ENCODE measurements at regions not wholly inside any gene's neighbourhood (a gene's known extent, or its start where the extent isn't known, plus 50 kb on each side); places are given as distances from the start of the nearest gene placed in this dataset.
"Not testable (repeated sequence)": the region's sequence is repeated elsewhere in the genome, so short reads cannot be mapped to it uniquely, and the experiment has no call there.

DNA sequence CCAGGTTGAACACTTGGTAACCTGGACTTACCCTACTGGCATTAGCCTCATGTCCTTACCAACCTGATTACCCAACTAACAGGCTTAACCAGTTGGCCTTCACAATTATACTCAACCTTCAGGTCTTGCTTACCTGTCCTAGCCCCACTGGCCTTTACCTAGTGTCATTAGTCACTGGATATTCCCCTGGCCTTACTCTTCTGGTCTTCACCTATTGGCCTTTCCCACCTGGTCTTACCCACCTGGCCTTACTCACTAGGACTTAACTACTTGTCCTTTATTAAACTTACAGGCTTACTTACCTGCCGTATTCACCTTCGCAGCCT lies 131.1 kb upstream of the ZSWIM2 start:
- H3K4me1 Mint-ChIP-seq (ENCODE audit: low read depth), result no peaks in the 10 kb centered on the region
- no peaks in the 10 kb centered on the region for H3K36me3 Mint-ChIP-seq (ENCODE audit: insufficient read depth in 2 of 2)
- no peak overlapping the region for H3K27ac Mint-ChIP-seq
- H3K4me3 Mint-ChIP-seq, result no peak overlapping the region
- no peaks in the 10 kb centered on the region for H3K27me3 Mint-ChIP-seq (ENCODE audit: low read depth)
- H3K9me3 Mint-ChIP-seq, result peaks cover under 1 to 4% of the 10 kb centered on the region in 2 donors
- ATAC-seq (replicated peaks in 1 of 2), result no peak
- DNase-seq, result no peak

DNA sequence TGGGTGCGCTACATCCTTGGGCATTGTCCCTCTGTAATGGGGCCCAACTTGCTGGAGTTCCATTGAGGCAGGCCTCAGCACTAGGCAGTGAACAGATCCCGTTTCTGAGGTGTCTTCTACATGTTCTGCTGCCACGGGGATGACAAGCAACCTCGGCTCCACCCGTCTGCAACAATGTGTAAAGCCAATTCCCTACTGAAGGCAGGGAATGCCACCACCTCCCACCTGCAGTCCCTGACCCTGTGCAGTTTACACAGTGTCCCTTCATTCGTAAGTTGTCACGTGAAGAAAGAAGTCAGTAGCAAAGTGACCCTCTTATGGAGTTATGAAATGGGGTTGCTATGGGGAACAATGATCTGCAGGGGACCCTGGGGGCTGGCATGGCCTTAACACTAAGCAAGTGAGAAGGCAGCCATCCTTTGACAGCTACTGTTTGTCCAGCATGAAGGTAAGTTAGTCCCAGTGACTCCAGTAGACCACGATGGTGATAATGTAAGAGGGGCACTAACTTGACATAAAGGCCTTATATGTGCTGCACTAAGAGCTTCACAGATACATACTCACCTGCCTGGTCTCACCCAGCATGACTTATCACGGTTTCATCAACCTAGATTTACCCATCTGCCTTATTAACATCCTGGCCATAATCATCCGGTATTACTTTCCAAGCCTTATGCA lies 130.6 kb upstream of the ZSWIM2 start:
- ATAC-seq (replicated peaks in 1 of 2) (no peak), DNase-seq (no peak)
- peaks cover 0 to 2% of the 10 kb centered on the region in 2 donors for H3K9me3 Mint-ChIP-seq
- H3K4me3 Mint-ChIP-seq, result no peak overlapping the region
- H3K27ac Mint-ChIP-seq, result no peak overlapping the region
- H3K36me3 Mint-ChIP-seq (ENCODE audit: insufficient read depth in 2 of 2), result no peaks in the 10 kb centered on the region
- no peaks in the 10 kb centered on the region for H3K4me1 Mint-ChIP-seq (ENCODE audit: low read depth)
- H3K27me3 Mint-ChIP-seq (ENCODE audit: low read depth), result no peaks in the 10 kb centered on the region

DNA sequence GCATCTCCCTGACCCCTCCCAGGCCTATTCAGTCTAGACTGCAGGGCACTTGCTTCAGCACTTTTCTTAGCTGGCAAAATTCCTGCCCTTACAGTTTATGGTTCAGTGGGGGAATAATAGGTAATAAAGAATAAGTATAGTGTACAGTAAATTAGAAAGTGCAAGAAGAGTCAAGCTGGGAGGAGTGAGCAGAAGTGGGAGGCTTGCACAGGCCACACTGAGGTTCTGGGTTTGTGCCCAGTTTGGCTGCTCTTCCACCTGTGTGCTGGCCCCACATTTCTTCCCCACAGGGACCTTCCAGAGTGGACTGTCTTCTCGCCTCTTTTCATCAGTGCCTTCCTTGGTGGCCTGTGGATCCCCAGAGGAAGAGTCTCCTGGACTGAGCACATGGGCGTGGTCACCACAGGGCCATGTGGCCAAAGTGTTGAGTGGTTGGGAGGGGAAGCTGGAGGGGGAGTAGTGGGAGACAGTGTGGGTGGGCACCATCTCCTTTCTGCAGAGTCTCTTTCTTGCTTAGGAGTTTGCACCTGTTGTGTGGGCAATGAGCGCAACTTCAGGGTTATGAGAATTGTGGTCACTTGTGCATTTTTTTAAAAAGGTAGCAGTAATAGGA lies 128.6 kb upstream of the ZSWIM2 start:
- no peaks in the 10 kb centered on the region for H3K9me3 Mint-ChIP-seq
- ATAC-seq (replicated peaks in 1 of 2) (no peak), DNase-seq (no peak)
- no peak overlapping the region for H3K4me3 Mint-ChIP-seq
- H3K27ac Mint-ChIP-seq, result no peak overlapping the region
- H3K4me1 Mint-ChIP-seq (ENCODE audit: low read depth), result no peaks in the 10 kb centered on the region
- H3K27me3 Mint-ChIP-seq (ENCODE audit: low read depth), result no peaks in the 10 kb centered on the region
- no peaks in the 10 kb centered on the region for H3K36me3 Mint-ChIP-seq (ENCODE audit: insufficient read depth in 2 of 2)

DNA sequence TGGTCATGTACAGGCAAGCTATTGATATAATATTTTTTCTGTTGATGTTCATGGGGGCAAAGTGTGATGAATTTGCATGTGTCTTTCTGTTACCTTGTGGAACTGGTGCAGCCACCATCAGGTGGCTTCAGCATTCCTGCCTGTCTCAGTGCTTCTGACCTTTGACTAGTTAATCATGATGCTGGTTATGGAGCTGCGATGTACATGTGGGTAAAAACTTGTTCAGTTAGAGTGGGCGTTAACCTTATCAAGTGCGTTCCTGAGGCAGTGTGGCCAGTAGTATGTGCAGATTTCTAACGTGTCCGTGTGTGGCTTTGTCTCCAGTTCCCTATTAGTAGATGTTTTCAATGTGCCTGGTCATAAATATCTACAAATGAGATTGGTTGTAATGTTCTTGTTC lies 127.4 kb upstream of the ZSWIM2 start:
- Mint-ChIP-seq H3K4me3 (no peak overlapping the region), H3K27me3 (ENCODE audit: low read depth) (no peaks in the 10 kb centered on the region), H3K4me1 (ENCODE audit: low read depth) (no peaks in the 10 kb centered on the region), H3K36me3 (ENCODE audit: insufficient read depth in 2 of 2) (no peaks in the 10 kb centered on the region), H3K27ac (no peak overlapping the region), H3K9me3 (no peaks in the 10 kb centered on the region)
- DNase-seq (no peak), ATAC-seq (replicated peaks in 1 of 2) (no peak)

DNA sequence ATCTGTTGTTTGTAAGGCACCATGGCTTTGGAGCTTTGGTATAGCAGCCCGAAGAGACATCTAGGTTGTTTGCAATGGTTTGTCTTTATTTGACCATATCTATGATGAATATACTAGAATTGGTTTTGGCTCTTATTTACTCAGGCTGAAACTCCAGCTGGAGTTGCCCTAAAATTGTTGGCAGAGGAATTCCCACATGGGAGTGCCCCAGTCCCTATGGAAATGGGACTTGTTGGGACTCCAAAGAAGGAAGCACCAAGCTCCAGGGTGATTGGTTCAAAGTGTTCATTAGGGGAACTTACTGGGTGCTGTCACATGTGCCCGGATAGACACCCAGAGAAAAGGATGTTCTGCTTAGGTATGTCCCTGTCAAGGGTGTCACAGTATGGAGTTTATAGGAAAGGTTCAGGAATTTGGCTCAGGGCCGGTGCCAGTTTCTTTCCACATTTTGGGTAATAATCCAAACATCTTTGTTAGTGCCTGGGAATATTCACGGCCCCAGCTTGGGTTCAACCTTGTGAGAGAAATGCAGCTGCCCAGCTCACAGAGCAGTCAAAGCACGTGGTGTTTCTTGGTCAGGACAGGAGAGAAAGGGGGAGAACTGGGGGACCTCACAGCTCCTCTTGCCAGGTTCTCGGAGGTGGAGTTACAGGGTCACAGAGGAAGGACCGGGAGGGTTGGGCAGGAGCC lies 123.5 kb upstream of the ZSWIM2 start:
- no peak overlapping the region for H3K4me3 Mint-ChIP-seq
- no peak for DNase-seq
- ATAC-seq (replicated peaks in 1 of 2), result no peak

DNA sequence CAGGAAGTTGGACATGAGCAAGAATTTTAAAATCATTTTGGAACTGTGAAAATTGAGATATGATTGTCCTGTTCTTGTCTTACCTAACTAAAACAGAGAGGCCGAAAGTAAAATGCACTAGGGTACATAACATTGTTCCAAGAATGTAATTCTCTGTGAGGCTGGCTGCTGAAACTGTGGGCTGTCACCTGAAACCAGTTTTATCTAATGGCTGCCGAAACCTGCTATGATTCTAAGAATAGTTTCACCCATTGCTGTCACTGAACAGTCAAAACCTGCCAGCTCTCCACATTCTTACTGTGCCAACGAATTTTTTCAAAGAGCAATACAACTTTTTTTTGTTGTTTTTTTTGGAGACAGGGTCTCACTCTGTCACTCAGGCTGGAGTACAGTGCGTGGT lies 119.3 kb upstream of the ZSWIM2 start:
- Mint-ChIP-seq H3K27me3 (ENCODE audit: low read depth) (no peaks in the 10 kb centered on the region), H3K9me3 (peaks cover 0 to under 1% of the 10 kb centered on the region in 2 donors), H3K27ac (no peak overlapping the region), H3K4me1 (ENCODE audit: low read depth) (no peaks in the 10 kb centered on the region), H3K36me3 (ENCODE audit: insufficient read depth in 2 of 2) (no peaks in the 10 kb centered on the region), H3K4me3 (no peak overlapping the region)
- no peak for ATAC-seq (replicated peaks in 1 of 2)
- no peak for DNase-seq

More for the DNA sequence above, 123.5 kb upstream of the ZSWIM2 start:
- Mint-ChIP-seq H3K9me3 (no peaks in the 10 kb centered on the region), H3K4me1 (ENCODE audit: low read depth) (no peaks in the 10 kb centered on the region), H3K36me3 (ENCODE audit: insufficient read depth in 2 of 2) (no peaks in the 10 kb centered on the region), H3K27me3 (ENCODE audit: low read depth) (no peaks in the 10 kb centered on the region), H3K27ac (no peak overlapping the region)

DNA sequence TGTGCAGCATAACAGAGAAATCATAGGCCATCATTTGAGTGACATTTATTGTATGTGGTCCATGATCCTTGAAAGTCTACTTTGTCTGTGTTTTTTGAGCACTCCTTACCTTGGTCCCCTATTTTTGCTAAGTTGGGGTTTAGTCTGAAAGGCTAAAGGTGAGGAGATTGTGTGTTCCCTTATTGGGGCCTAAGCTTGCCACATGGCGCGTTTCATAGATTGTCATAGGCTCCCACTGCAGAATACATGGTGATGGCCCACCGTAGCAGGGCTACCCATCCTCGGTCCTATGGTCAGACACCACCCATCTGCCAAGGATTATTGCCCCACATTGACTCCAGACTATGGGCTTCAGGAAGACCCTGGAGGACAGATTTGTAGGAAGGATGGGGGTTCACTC lies 117.0 kb upstream of the ZSWIM2 start:
- H3K36me3 Mint-ChIP-seq (ENCODE audit: insufficient read depth in 2 of 2), result no peaks in the 10 kb centered on the region
- DNase-seq, result no peak
- no peak for ATAC-seq (replicated peaks in 1 of 2)
- no peak overlapping the region for H3K27ac Mint-ChIP-seq
- no peaks in the 10 kb centered on the region for H3K4me1 Mint-ChIP-seq (ENCODE audit: low read depth)
- peaks cover 0 to 4% of the 10 kb centered on the region in 2 donors for H3K9me3 Mint-ChIP-seq
- H3K4me3 Mint-ChIP-seq, result no peak overlapping the region
- H3K27me3 Mint-ChIP-seq (ENCODE audit: low read depth), result no peaks in the 10 kb centered on the region

DNA sequence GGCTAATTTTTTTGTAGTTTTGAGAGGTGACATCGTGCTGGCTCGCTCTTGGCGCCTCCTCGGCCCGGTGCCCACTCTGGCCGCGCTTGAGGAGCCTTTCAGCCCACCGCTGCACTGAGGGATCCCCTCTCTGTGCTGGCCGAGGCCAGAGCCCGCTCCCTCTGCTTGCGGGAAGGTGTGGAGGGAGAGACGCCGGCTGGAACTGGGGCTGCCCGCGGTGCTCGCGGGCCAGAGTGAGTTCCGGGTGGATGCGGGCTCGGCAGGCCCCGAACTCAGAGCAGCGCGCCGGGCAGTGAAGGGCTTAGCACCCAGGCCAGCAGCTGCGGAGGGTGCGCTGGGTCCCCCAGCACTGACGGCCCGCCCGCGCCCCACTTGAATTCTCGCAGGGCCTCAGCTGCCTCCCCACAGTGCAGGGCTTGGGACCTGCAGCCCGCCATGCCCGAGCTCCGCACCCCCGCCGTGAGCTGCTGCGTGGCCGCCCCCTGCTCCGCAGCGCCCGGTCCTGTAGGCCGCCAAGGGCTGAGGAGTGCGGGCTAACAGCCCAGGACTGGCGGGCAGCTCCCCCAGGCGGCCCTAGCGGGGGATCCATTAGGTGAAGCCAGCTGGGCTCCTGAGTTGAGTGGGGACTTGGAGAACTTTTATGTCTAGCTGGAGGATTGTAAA lies 113.2 kb upstream of the ZSWIM2 start:
- no peaks in the 10 kb centered on the region for H3K4me1 Mint-ChIP-seq (ENCODE audit: low read depth)
- H3K4me3 Mint-ChIP-seq, result no peak overlapping the region
- no peaks in the 10 kb centered on the region for H3K36me3 Mint-ChIP-seq (ENCODE audit: insufficient read depth in 2 of 2)
- ATAC-seq (replicated peaks in 1 of 2) (no peak), DNase-seq (no peak)
- H3K27ac Mint-ChIP-seq, result no peak overlapping the region
- H3K9me3 Mint-ChIP-seq, result peaks cover 0 to 4% of the 10 kb centered on the region in 2 donors
- H3K27me3 Mint-ChIP-seq (ENCODE audit: low read depth), result no peaks in the 10 kb centered on the region

DNA sequence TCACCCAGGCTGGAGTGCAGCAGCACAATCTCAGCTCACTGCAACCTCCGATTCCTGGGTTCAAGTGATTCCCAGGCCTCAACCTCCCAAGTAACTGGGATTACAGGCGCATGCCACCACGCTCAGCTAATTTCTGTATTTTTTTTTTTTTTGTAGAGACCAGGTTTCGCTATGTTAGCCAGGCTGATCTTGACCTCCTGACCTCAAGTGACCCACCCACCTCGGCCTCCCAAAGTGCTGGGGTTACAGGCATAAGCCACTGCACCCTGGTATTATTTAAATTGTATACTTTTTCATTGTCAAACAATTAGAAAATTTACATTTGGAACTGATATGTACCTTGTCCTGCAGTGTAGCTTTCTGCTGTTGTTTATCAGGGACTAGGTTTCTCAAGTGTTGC lies 111.3 kb upstream of the ZSWIM2 start:
- H3K4me3 Mint-ChIP-seq; H3K27ac Mint-ChIP-seq; H3K36me3 Mint-ChIP-seq (ENCODE audit: insufficient read depth in 2 of 2); H3K9me3 Mint-ChIP-seq; DNase-seq; H3K4me1 Mint-ChIP-seq (ENCODE audit: low read depth); ATAC-seq (replicated peaks in 1 of 2); H3K27me3 Mint-ChIP-seq (ENCODE audit: low read depth): not testable (repeated sequence)

DNA sequence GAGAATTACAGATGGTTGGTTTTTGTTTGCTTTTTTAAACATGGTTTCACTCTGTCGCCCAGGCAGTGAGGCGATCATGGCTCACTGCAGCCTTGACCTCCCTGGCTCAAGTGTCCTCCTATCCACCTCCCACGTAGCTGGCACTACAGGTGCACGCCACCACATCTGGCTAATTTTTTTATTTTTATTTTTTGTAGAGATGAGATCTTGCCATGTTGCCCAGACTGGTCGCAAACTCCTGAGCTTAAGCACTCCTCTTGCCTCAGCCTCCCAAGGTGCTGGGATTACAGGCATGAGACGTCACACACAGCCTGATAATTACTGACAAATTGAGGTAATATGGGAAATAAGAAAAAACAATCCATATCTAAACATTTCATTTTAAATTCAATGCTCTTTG lies 110.5 kb upstream of the ZSWIM2 start:
- Mint-ChIP-seq H3K27me3 (ENCODE audit: low read depth) (no peaks in the 10 kb centered on the region), H3K36me3 (ENCODE audit: insufficient read depth in 2 of 2) (no peaks in the 10 kb centered on the region), H3K4me3 (no peak overlapping the region), H3K4me1 (ENCODE audit: low read depth) (no peaks in the 10 kb centered on the region), H3K27ac (no peak overlapping the region), H3K9me3 (peaks cover 0 to 4% of the 10 kb centered on the region in 2 donors)
- ATAC-seq (replicated peaks in 1 of 2), result no peak
- DNase-seq, result no peak

DNA sequence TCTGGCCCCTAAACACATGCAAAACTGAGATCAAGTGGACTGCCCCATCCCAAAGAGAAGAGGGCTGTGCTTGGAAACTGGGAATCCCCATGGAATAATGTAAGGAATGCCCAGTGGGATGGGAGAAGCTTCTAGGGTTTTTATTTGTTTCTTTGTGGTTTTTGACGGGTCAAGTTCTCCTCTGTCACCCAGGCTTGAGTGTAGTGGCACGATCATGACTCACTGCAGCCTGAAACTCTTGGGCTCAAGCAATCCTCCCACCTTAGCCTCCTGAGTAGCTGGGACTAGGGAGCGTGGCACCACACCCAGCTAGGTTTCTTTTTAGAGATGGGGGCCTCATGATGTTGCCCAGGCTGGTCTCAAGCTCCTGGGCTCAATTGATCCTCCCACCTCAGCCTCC lies 101.7 kb upstream of the ZSWIM2 start:
- peaks cover 7% of the 10 kb centered on the region for H3K4me1 Mint-ChIP-seq (ENCODE audit: low read depth)
- no peaks in the 10 kb centered on the region for H3K27me3 Mint-ChIP-seq (ENCODE audit: low read depth)
- DNase-seq (no peak), ATAC-seq (replicated peaks in 1 of 2) (no peak)
- no peak overlapping the region for H3K27ac Mint-ChIP-seq
- no peaks in the 10 kb centered on the region for H3K9me3 Mint-ChIP-seq
- no peaks in the 10 kb centered on the region for H3K36me3 Mint-ChIP-seq (ENCODE audit: insufficient read depth in 2 of 2)
- no peak overlapping the region for H3K4me3 Mint-ChIP-seq

DNA sequence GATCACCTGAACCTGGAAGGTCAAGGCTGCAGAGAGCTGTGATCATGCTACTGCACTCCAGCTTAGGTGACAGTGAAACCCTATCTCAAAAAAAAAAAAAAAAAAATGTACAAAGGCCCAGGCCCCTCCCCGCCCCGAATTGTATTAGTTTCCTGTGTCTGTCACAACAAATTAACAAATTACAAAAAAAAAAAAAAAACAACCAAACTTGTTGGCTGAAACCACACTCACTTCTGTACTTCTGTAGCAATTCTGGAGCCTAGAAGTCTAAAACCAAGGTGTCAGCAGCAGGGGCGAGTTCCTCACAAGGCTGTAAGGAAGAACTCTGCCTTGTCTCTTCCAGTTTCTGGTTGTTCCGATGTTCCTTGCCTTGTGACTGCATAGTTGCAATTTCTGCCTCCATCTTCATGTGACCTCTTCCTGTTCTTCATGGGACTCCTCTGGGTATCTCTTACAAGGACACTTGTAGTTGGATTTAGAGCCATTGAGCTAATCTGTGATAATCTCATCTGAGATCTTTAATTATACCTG lies 100.8 kb upstream of the ZSWIM2 start:
- DNase-seq (no peak), ATAC-seq (replicated peaks in 1 of 2) (no peak)
- Mint-ChIP-seq H3K27me3 (ENCODE audit: low read depth) (no peaks in the 10 kb centered on the region), H3K4me1 (ENCODE audit: low read depth) (peaks cover 7% of the 10 kb centered on the region), H3K36me3 (ENCODE audit: insufficient read depth in 2 of 2) (no peaks in the 10 kb centered on the region), H3K27ac (no peak overlapping the region), H3K4me3 (no peak overlapping the region), H3K9me3 (no peaks in the 10 kb centered on the region)

DNA sequence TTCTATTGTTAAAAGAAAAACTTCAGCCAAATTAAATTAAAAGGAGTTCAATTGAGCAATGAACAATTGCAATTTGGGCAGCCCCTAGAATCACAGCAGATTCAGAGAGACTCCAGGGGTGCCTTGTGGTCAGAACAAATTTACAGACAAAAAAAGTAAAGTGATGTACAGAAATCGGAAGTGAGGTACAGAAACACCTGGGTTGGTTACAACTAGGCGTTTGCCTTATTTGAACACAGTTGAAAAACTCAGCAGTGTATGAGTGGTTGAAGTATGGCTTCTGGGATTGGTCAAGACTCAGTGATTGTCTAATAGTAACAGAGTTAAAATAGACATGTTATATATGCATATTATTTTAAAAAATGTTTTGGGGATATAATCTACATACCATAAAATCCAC lies 98.5 kb upstream of the ZSWIM2 start:
- Mint-ChIP-seq H3K9me3 (no peaks in the 10 kb centered on the region), H3K27me3 (ENCODE audit: low read depth) (no peaks in the 10 kb centered on the region), H3K4me3 (no peak overlapping the region), H3K27ac (no peak overlapping the region), H3K4me1 (ENCODE audit: low read depth) (peaks cover 7% of the 10 kb centered on the region), H3K36me3 (ENCODE audit: insufficient read depth in 2 of 2) (no peaks in the 10 kb centered on the region)
- DNase-seq (no peak), ATAC-seq (replicated peaks in 1 of 2) (no peak)
